ENCODE measurements at regions not wholly inside any gene's neighbourhood (a gene's known extent, or its start where the extent isn't known, plus 50 kb on each side); places are given as distances from the start of the nearest gene placed in this dataset.

DNA sequence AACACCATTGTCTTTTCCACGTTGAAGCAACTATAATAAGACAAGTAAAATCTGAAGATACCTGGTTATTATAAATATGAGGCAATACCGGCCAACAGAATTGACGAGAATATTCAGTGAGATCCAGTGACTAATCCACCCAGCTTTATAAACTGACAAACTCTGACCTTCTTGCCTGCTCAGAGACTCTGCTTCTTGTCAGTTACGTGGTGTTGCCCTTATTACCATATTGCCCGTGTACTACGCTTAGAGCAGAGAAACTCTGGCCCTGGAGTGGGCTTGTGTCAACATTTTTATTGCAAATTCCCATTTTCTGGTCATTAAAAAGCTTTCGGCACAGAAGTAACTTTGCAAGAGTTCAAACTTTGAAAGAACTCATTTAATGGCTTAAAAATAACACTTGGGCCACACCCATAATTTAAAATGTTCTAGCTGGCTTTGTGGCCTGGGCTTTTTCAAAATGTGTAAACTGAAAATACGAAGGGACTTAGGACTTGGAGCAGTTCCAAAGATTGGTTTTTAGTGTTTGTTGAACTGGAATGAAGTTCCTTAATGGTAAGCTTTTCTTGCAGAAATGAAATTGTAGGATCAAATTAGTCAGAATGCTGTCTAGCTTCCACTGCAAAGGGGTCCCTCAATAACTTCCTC, 266.2 kb downstream of the LMO4 start:
- Histone ChIP-seq H3K4me1 (no peaks in the 10 kb centered on the region), H3K27me3 (no peaks in the 10 kb centered on the region), H3K36me3 (no peaks in the 10 kb centered on the region), H3K27ac (no peak overlapping the region), H3K9me3 (no peaks in the 10 kb centered on the region), H3K4me3 (no peak overlapping the region)
- intact Hi-C loops (cut with DNase I) = no loop called here
- TF ChIP-seq, protein P1, sequence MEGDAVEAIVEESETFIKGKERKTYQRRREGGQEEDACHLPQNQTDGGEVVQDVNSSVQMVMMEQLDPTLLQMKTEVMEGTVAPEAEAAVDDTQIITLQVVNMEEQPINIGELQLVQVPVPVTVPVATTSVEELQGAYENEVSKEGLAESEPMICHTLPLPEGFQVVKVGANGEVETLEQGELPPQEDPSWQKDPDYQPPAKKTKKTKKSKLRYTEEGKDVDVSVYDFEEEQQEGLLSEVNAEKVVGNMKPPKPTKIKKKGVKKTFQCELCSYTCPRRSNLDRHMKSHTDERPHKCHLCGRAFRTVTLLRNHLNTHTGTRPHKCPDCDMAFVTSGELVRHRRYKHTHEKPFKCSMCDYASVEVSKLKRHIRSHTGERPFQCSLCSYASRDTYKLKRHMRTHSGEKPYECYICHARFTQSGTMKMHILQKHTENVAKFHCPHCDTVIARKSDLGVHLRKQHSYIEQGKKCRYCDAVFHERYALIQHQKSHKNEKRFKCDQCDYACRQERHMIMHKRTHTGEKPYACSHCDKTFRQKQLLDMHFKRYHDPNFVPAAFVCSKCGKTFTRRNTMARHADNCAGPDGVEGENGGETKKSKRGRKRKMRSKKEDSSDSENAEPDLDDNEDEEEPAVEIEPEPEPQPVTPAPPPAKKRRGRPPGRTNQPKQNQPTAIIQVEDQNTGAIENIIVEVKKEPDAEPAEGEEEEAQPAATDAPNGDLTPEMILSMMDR (IDR thresholded peaks at IDR 0.05) = no peak
- no peak for DNase-seq (ENCODE audit: low spot score in 2 of 2)

DNA sequence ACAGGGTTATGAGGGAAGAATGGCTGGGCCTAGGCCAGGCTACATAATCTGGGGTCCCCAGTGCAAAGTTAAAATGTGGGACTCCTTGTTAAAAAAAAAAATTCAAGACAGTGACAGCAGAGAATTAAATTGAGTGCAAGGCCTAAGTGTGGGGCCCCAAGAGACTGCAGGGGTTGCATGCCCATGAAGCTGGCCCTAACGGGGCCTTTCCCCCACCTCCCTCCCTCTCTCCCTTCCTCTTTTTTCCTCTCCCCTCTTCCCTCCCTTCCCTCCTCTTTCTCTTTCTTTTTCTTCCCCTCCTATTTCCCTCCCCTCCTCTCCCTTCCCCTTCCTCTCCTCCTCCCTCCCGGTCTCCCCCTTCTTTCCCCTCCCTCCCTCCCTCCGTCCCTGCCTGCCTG, 266.7 kb downstream of the LMO4 start:
- H3K27ac ChIP-seq = no peak overlapping the region
- TF ChIP-seq, protein P1 (IDR thresholded peaks at IDR 0.05) = no peak
- intact Hi-C loops (cut with DNase I) = no loop called here

GRCh38 chr1:87598429-87598828, 269.7 kb downstream of the LMO4 start:
- intact Hi-C loops (cut with DNase I) = no loop called here
- H3K36me3 ChIP-seq = no peaks in the 10 kb centered on the region
- H3K9me3 ChIP-seq = no peaks in the 10 kb centered on the region
- H3K27me3 ChIP-seq = no peaks in the 10 kb centered on the region
- H3K4me1 ChIP-seq = no peaks in the 10 kb centered on the region
- H3K4me3 ChIP-seq = no peak overlapping the region
- TF ChIP-seq, protein P1 (IDR thresholded peaks at IDR 0.05) = no peak
- H3K27ac ChIP-seq = no peak overlapping the region
- DNase-seq (ENCODE audit: low spot score in 2 of 2) = no peak

More for the DNA sequence above, 266.7 kb downstream of the LMO4 start:
- no peak for DNase-seq (ENCODE audit: low spot score in 2 of 2)
- Histone ChIP-seq H3K27me3 (no peaks in the 10 kb centered on the region), H3K9me3 (no peaks in the 10 kb centered on the region), H3K4me3 (no peak overlapping the region), H3K36me3 (no peaks in the 10 kb centered on the region), H3K4me1 (no peaks in the 10 kb centered on the region)

DNA sequence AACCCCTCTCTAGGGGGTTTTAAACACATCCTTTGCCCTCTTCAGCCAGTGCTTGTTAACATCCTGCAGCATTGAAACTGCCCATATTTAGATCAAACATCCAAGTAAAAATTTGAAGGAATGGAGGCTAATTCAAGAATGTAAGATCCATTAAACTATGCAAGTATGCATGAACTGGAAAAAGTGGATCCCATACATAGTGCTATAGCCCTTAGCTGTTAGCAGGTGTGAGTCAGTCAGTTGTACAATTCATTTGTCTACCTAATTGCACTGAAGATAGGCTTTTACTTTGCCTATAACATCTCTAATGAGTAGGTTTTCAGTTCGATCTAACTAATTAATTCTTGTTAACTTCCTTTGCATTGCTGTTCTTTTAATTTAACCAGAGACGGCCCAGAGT, 270.9 kb downstream of the LMO4 start:
- TF ChIP-seq, protein P1 (IDR thresholded peaks at IDR 0.05) = no peak
- H3K4me3 ChIP-seq = no peak overlapping the region
- DNase-seq (ENCODE audit: low spot score in 2 of 2) = no peak
- no peaks in the 10 kb centered on the region for H3K27me3 ChIP-seq
- no peaks in the 10 kb centered on the region for H3K9me3 ChIP-seq
- H3K27ac ChIP-seq = no peak overlapping the region
- H3K4me1 ChIP-seq = no peaks in the 10 kb centered on the region
- intact Hi-C loops (cut with DNase I) = no loop called here
- H3K36me3 ChIP-seq = no peaks in the 10 kb centered on the region

DNA sequence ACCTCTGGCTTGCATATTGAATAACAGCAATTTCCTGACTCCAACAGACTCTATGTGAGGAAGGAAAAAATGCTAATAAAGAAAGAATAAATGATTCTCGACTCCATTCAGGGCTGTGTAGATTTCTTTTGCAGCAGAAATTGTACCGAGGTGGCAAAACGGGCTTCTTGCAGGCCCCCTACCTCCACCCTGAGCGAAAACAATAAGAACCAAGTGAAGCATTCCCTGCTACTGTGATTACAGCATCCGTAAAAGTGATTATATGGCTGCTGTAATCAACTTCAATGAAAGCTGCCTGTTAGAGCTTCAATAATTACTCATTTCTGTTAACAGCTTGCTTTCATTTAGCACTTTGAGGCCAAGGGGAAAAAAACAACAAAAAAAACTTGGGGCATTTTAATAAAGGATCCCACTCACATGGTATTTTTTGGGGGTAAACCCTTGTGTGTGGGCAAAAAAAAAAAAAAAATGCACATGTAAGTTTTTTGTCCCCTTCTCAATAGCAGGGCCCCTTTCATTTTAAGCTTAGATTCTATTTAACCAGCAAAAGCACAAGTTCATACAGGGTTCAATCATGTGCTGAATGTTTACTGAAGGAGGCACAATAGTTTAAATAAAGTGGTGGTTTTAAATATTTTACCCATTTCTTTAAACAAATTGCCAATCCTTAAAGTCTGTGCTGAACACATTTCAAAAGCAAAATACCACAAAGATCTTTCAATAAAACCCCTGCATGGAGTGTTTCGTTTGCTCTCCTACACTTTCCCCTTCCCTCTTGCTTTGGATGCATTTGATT, 271.6 kb downstream of the LMO4 start:
- intact Hi-C loops (cut with DNase I) = no loop called here
- Histone ChIP-seq H3K4me1 (no peaks in the 10 kb centered on the region), H3K4me3 (no peak overlapping the region), H3K27ac (no peak overlapping the region), H3K36me3 (no peaks in the 10 kb centered on the region), H3K9me3 (no peaks in the 10 kb centered on the region), H3K27me3 (no peaks in the 10 kb centered on the region)
- no peak for DNase-seq (ENCODE audit: low spot score in 2 of 2)
- TF ChIP-seq, protein P1 (IDR thresholded peaks at IDR 0.05) = no peak

All from ascending aorta (tissue), 2 donors.